ENCODE measurements at regions not wholly inside any gene's neighbourhood (a gene's known extent, or its start where the extent isn't known, plus 50 kb on each side); places are given as distances from the start of the nearest gene placed in this dataset.

DNA sequence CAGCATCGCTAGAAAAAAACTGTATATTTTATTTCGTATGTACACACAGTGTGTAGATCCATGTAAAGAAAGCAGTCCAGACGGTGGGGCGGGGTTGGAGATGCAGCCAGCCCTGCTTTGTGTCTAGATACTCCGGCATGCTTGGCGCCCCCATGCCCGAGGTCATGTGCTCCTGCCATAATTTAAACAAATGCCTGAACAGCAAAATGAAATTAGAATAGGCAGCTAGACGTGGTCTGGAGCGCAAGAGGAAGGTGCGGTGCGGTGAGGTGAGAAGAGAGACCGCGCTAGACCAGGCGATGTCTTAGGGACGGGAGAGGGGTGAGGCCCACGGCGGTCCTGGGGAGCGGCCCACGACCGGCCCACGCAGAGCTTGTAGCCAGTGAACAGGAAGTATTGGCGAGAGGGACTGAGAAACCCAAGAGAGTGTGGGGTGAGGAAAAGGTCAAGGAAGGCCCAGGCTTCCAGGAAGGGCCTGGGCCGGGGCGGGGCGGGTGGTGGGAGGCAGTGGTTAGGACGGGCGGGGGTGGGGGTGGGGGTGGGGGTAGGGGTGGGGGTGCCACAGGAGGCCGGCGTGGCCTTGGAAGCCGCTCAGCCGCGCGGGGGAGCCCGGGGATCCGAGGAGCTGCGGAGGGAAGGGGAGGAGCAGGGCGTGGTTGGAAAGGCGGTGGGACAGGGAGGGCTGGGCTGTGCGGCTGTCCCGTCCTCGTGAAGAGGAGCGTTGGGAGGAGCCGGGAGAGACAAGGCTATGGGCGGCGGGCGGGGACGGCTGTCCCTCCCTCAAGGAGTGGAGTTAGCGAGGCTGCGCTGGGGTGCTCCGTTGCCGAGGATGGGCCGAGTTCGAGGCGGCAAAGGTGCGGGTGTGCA, 254.7 kb upstream of the SGCG start:
- Histone ChIP-seq H3K4me3 (replicated peaks in 1 of 3; ENCODE audit: insufficient read depth in 1 of 3, low read depth in 1 of 3, low read length in 3 of 3) (no peak overlapping the region), H3K9me1 (replicated peaks; ENCODE audit: control insufficient read depth, extremely low read depth, insufficient read depth, low read length) (no peaks in the 10 kb centered on the region)
- DNase-seq (ENCODE audit: low read depth, low spot score): no peak

More for the DNA sequence above, 254.7 kb upstream of the SGCG start:
- Histone ChIP-seq H3K4me2 (ENCODE audit: insufficient read depth, low read length) (no peak overlapping the region), H3K27me3 (ENCODE audit: control insufficient read depth in 2 of 2, insufficient read depth in 2 of 2, low read length in 2 of 2) (no peaks in the 10 kb centered on the region), H3K27ac (ENCODE audit: insufficient read depth, low read depth, low read length) (no peak overlapping the region), H3K79me2 (ENCODE audit: control insufficient read depth, insufficient read depth, low read length) (no peaks in the 10 kb centered on the region), H3K36me3 (ENCODE audit: control insufficient read depth in 2 of 2, extremely low read depth in 1 of 2, insufficient read depth in 2 of 2, low read length in 2 of 2) (no peaks in the 10 kb centered on the region), H3K9me3 (replicated peaks; ENCODE audit: control insufficient read depth, insufficient read depth, low read length) (no peaks in the 10 kb centered on the region), H3K9ac (replicated peaks; ENCODE audit: extremely low read depth, insufficient read depth, low read length) (no peak overlapping the region), H3K4me1 (ENCODE audit: control insufficient read depth, extremely low read depth, insufficient read depth, low read length) (no peaks in the 10 kb centered on the region), H2AFZ (ENCODE audit: low read depth, low read length) (no peak overlapping the region), H4K20me1 (replicated peaks; ENCODE audit: control insufficient read depth, extremely low read depth, insufficient read depth, low read length) (no peaks in the 10 kb centered on the region)
- TF ChIP-seq CTCF (IDR thresholded peaks at IDR 0.05; ENCODE audit: extremely low read depth in 1 of 2, insufficient read depth in 1 of 2, low read depth in 1 of 2, low read length in 2 of 2): no peak
- TF ChIP-seq FOS (IDR thresholded peaks at IDR 0.05; ENCODE audit: borderline replicate concordance, insufficient read depth, low read length): no peak
- TF ChIP-seq POLR2AphosphoS5 (IDR thresholded peaks at IDR 0.05; ENCODE audit: insufficient read depth, low read depth, low read length): no peak
- TF ChIP-seq MYC (IDR thresholded peaks at IDR 0.05; ENCODE audit: low read depth, low read length): no peak
- TF ChIP-seq, protein P1, sequence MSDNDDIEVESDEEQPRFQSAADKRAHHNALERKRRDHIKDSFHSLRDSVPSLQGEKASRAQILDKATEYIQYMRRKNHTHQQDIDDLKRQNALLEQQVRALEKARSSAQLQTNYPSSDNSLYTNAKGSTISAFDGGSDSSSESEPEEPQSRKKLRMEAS (IDR thresholded peaks at IDR 0.05; ENCODE audit: insufficient read depth, insufficient read length): no peak
- TF ChIP-seq JUN (IDR thresholded peaks at IDR 0.05; ENCODE audit: borderline replicate concordance, insufficient read depth, insufficient read length, low read depth): no peak
- TF ChIP-seq EZH2 (IDR thresholded peaks at IDR 0.05; ENCODE audit: borderline replicate concordance, low read depth, low read length, severe bottlenecking): no peak
- no peak for TF ChIP-seq GATA2 (IDR thresholded peaks at IDR 0.05; ENCODE audit: insufficient read depth, insufficient read length, low read depth, low read length)
- TF ChIP-seq POLR2A (IDR thresholded peaks at IDR 0.05; ENCODE audit: low read depth, low read length): no peak
- dilution Hi-C loops (cut with MboI; ENCODE audit: extremely low pct_ligation_motif_present, low sequenced_read_pairs) (no loop called here), intact Hi-C loops (cut with micrococcal nuclease) (no loop called here)
- no peak for FAIRE-seq
- POLR2A ChIA-PET: no interaction called here
- CTCF ChIA-PET: no interaction called here
- BruUV-seq (replicated peaks): no TSS peak

All from endothelial cell of umbilical vein (primary cell).